Right lobe of liver (tissue), 4 donors: ENCODE measurements at regions not wholly inside any gene's neighbourhood (a gene's known extent, or its start where the extent isn't known, plus 50 kb on each side); places are given as distances from the start of the nearest gene placed in this dataset.

Experiments used
- POLR2A ChIP-seq: fragments of 450-650 bp; IDR thresholded peaks from one replicate; pipeline ENCODE4 v1.6.1; 2017; ENCODE audit warnings: antibody characterized with exemption, mild to moderate bottlenecking
- TF ChIP-seq, protein P1 (sequence below), 4 donors: fragments of 200-600 bp in 3 of 4; fragments of 450-650 bp in 1 of 4; IDR thresholded peaks; one replicate each; pipeline versions ENCODE4 v1.5.1 to v1.8.0; 2016 to 2022; ENCODE audit warnings: antibody characterized with exemption in 4 of 4, mild to moderate bottlenecking in 2 of 4
- donor health status: DM: no; HTN: no; CAD: no.
- donor health status: DM: no; HTN: no; CAD: no.
- donor health status: DM: no; HTN: yes; CAD: no.

DNA sequence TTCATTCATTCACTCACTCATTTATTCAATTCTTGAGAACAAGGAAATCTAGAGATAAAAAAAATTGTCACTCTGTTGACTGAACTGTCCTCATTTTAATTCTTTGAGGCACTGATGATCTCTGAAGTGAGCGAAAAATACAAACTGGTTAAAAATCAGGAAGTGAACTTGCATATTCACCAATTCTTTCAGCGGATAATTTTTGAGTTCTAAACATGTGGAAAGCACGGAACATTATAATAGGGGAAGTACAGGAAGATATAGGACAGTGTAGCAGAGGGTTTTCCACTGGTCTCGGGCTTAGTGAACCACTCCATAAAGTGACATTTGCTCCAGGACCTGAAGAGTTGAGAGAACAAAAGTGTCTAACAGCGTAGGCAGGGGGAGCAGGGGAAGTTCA, 169.5 kb downstream of the TLR4 start:
- TF ChIP-seq, protein P1, sequence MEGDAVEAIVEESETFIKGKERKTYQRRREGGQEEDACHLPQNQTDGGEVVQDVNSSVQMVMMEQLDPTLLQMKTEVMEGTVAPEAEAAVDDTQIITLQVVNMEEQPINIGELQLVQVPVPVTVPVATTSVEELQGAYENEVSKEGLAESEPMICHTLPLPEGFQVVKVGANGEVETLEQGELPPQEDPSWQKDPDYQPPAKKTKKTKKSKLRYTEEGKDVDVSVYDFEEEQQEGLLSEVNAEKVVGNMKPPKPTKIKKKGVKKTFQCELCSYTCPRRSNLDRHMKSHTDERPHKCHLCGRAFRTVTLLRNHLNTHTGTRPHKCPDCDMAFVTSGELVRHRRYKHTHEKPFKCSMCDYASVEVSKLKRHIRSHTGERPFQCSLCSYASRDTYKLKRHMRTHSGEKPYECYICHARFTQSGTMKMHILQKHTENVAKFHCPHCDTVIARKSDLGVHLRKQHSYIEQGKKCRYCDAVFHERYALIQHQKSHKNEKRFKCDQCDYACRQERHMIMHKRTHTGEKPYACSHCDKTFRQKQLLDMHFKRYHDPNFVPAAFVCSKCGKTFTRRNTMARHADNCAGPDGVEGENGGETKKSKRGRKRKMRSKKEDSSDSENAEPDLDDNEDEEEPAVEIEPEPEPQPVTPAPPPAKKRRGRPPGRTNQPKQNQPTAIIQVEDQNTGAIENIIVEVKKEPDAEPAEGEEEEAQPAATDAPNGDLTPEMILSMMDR (IDR thresholded peaks at IDR 0.05) = no peak
- TF ChIP-seq POLR2A = no peak
